ENCODE measurements at regions not wholly inside any gene's neighbourhood (a gene's known extent, or its start where the extent isn't known, plus 50 kb on each side); places are given as distances from the start of the nearest gene placed in this dataset.

DNA sequence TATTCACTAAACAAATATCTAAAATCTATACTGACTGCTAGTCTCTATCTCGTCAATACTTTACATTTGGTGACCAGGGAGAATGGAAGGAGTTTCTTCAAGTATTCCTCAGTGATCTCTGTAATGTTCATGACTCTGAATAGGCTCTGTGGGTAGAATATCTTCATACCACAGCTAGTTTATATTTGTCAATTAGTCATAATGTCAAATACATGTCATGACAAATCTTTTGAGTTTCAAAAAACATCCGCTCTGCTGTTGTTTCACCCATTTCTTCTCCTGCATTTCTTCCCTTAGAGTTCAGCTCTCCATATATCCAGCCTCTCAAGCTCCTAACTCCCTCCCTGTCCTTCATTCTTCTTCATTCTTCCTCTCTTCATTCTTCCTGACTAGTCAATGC is 206.5 kb upstream of the FANCL start:
- no peaks in the 10 kb centered on the region for H3K36me3 ChIP-seq (ENCODE audit: insufficient read depth, low read length)
- POLR2A ChIA-PET (ENCODE audit: partially characterized antibody), result no interaction called here
- no peaks in the 10 kb centered on the region for H3K4me1 ChIP-seq (ENCODE audit: insufficient read depth, low read length)
- CTCF ChIA-PET (ENCODE audit: partially characterized antibody), result interaction anchor here (1.2 to 1.4 kb wide), 2 partner anchors 542 to 692 kb away, joined by 3 to 4 read pairs; no protein-coding TSS in a partner anchor
- no peak overlapping the region for H3K27ac Mint-ChIP-seq
- H3K9me3 Mint-ChIP-seq, result no peaks in the 10 kb centered on the region
- H3K27ac ChIP-seq (ENCODE audit: low read depth, low read length), result no peak overlapping the region
- peaks cover 2 to 7% of the 10 kb centered on the region in 2 donors for H3K27me3 Mint-ChIP-seq
- no peak overlapping the region for H3K4me3 ChIP-seq (ENCODE audit: low read length in 2 of 2)
- no peaks in the 10 kb centered on the region for H3K9me3 ChIP-seq (ENCODE audit: control insufficient read depth in 1 of 2, low read length in 2 of 2)
- intact Hi-C loops (cut with micrococcal nuclease), result loop anchor here (5.0 to 10.0 kb wide), 2 partner anchors 540 to 693 kb away; no protein-coding TSS in a partner anchor
- no peak overlapping the region for H3K4me3 Mint-ChIP-seq
- H3K36me3 Mint-ChIP-seq, result no peaks in the 10 kb centered on the region
- no peak for DNase-seq
- no peaks in the 10 kb centered on the region for H3K27me3 ChIP-seq (ENCODE audit: insufficient read depth, low read length)
- H3K4me1 Mint-ChIP-seq, result no peaks in the 10 kb centered on the region

DNA sequence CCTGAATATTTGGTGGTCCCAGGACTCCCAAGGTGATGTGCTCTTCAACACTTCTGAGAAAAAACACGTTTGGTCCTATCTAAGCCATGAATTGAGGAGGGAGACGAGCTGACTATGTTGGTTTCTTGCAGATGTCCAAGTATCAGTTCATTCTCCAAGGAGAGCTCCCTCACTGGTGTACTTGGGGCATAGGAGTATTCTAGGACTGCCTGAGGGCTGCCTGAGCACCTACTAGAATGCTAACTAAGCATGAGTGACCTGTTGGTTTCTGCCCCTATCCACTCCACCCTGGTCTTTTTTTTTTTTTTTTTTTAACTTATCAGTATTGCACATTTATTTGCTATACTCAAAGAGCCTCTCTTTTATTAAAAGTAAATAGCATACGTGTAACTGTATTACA is 200.5 kb upstream of the FANCL start:
- H3K9me3 Mint-ChIP-seq, result peaks cover 0 to 3% (median 0%) of the 10 kb centered on the region in 8 donors
- Histone ChIP-seq H3K4me1 (ENCODE audit: insufficient read depth, low read length) (no peaks in the 10 kb centered on the region), H3K27ac (ENCODE audit: low read depth, low read length) (no peak overlapping the region), H3K36me3 (ENCODE audit: insufficient read depth, low read length) (no peaks in the 10 kb centered on the region), H3K4me3 (ENCODE audit: low read length in 2 of 2) (no peak overlapping the region), H3K9me3 (ENCODE audit: control insufficient read depth in 1 of 2, low read length in 2 of 2) (no peaks in the 10 kb centered on the region), H3K27me3 (ENCODE audit: insufficient read depth, low read length) (no peaks in the 10 kb centered on the region)
- H3K4me1 Mint-ChIP-seq, result no peaks in the 10 kb centered on the region
- intact Hi-C loops (cut with micrococcal nuclease), result loop anchor here (10.0 kb wide), 1 partner anchor 687 kb away; no protein-coding TSS in a partner anchor
- ChIA-PET CTCF (ENCODE audit: partially characterized antibody) (no interaction called here), POLR2A (ENCODE audit: partially characterized antibody) (no interaction called here)
- DNase-seq, result no peak
- peaks cover 1 to 2% of the 10 kb centered on the region in 2 donors for H3K27me3 Mint-ChIP-seq
- H3K36me3 Mint-ChIP-seq, result no peaks in the 10 kb centered on the region
- no peak overlapping the region for H3K4me3 Mint-ChIP-seq
- no peak overlapping the region for H3K27ac Mint-ChIP-seq

DNA sequence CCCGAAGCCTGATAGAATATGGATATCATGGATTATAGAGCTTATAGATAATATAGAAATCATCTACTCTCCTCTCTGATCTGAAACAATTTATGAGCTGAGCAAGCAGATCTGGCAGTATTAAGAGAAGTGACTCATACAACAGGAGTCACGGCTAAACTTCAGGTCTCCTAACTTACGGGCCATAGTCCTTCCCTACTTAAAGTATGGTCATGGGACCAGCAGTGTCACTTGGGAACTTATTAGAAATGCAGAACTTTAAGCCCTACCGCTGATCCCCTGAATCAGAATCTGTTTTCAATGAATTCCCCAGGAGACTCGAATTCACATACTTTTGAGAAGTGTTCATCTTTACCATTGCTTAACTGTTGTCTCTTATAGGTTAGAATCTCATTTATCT is 195.7 kb upstream of the FANCL start:
- no peaks in the 10 kb centered on the region for H3K9me3 ChIP-seq (ENCODE audit: control insufficient read depth in 1 of 2, low read length in 2 of 2)
- H3K4me3 Mint-ChIP-seq, result no peak overlapping the region
- H3K36me3 Mint-ChIP-seq, result no peaks in the 10 kb centered on the region
- H3K4me1 Mint-ChIP-seq, result no peaks in the 10 kb centered on the region
- CTCF ChIA-PET (ENCODE audit: partially characterized antibody), result no interaction called here
- H3K27me3 ChIP-seq (ENCODE audit: insufficient read depth, low read length), result no peaks in the 10 kb centered on the region
- no peak overlapping the region for H3K27ac Mint-ChIP-seq
- no peak for DNase-seq
- POLR2A ChIA-PET (ENCODE audit: partially characterized antibody), result no interaction called here
- intact Hi-C loops (cut with micrococcal nuclease), result no loop called here
- H3K27ac ChIP-seq (ENCODE audit: low read depth, low read length), result no peak overlapping the region
- H3K4me3 ChIP-seq (ENCODE audit: low read length in 2 of 2), result no peak overlapping the region
- no peaks in the 10 kb centered on the region for H3K4me1 ChIP-seq (ENCODE audit: insufficient read depth, low read length)
- H3K9me3 Mint-ChIP-seq, result peaks cover 0 to 3% (median 0%) of the 10 kb centered on the region in 8 donors
- H3K36me3 ChIP-seq (ENCODE audit: insufficient read depth, low read length), result no peaks in the 10 kb centered on the region
- peaks cover 1 to 2% of the 10 kb centered on the region in 2 donors for H3K27me3 Mint-ChIP-seq

DNA sequence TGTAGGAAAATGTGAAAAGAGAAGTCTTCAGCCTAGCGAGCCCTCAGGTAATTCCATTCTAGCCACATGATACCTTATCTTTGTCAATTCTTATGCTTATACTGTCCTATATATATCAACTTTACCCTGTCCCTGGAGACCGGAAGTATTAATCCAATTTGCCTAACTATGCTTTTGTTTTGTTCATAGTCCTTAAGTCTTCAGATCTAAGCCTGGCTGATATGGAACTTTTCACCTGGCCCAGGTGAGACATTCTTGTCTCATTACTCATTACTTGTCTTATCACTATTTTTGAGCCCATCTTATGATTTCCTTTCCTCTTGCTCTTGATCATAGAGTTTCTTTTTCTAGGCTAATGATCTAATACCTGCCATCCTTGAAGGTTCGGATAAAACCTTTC is 194.1 kb upstream of the FANCL start:
- Mint-ChIP-seq H3K9me3 (peaks cover 0 to 3% (median 0%) of the 10 kb centered on the region in 8 donors), H3K27me3 (peaks cover 2 to 3% of the 10 kb centered on the region in 2 donors), H3K4me3 (no peak overlapping the region), H3K4me1 (no peaks in the 10 kb centered on the region), H3K27ac (no peak overlapping the region), H3K36me3 (no peaks in the 10 kb centered on the region)
- Histone ChIP-seq H3K9me3 (ENCODE audit: control insufficient read depth in 1 of 2, low read length in 2 of 2) (no peaks in the 10 kb centered on the region), H3K4me1 (ENCODE audit: insufficient read depth, low read length) (no peaks in the 10 kb centered on the region), H3K4me3 (ENCODE audit: low read length in 2 of 2) (no peak overlapping the region), H3K27ac (ENCODE audit: low read depth, low read length) (no peak overlapping the region), H3K36me3 (ENCODE audit: insufficient read depth, low read length) (no peaks in the 10 kb centered on the region), H3K27me3 (ENCODE audit: insufficient read depth, low read length) (no peaks in the 10 kb centered on the region)
- intact Hi-C loops (cut with micrococcal nuclease), result no loop called here
- ChIA-PET POLR2A (ENCODE audit: partially characterized antibody) (no interaction called here), CTCF (ENCODE audit: partially characterized antibody) (no interaction called here)
- DNase-seq, result no peak

DNA sequence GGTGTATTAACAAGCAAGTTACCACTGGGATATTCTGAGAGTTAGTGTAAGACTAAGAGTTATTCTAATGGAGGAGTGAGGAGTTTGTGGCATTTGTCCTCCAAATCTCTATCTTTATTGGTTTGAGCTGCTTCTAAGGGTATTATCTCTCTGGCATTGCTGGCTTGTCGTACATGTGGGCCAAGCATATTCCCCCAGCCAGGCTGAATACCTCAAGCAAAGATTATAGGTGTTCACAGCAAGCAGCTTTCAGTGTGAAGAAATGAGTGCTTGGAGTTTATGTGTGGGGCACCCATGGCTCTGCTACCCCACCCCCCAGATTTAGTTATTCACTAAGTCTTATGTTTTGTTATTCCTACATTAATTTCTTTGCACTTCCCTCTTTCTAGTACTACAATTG is 193.6 kb upstream of the FANCL start:
- no peak overlapping the region for H3K27ac Mint-ChIP-seq
- intact Hi-C loops (cut with micrococcal nuclease), result no loop called here

DNA sequence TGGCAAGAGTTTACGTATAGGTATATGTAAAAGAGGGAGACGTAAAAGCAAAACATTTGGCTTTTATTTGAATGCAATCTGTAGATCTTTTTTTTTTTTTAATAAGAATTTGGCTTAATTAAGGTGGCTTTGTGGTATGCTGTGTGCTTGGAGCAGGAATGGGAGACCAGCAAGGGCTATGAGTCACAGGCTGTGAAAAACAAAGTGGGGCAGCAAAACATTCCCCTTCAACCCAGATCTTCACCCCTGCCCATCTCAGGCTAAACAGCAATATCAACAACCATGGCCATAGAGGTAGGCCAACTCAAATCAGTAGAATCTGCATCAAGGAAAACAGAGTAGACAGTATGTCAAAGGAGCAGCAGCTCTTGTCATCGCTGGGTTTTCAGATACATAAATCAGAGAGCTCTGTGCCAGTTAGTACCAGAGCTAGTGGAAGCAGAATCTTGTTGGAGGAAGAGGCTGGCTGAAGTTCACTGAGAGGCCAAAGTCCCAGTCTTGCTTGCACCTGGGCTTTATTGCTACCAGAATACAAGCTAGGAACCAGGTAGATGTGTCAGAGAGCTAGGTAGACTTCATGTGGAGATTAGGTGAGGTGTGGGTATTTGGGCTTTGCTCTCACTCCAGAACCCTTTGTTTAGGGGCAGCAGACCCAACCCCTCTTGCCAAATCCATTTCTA is 191.5 kb upstream of the FANCL start:
- H3K4me1 Mint-ChIP-seq, result peaks cover 3 to 8% (median 3%) of the 10 kb centered on the region in 4 donors
- H3K9me3 Mint-ChIP-seq, result peaks cover 0 to 3% (median 0%) of the 10 kb centered on the region in 8 donors
- intact Hi-C loops (cut with micrococcal nuclease), result no loop called here
- no peaks in the 10 kb centered on the region for H3K36me3 Mint-ChIP-seq
- no peaks in the 10 kb centered on the region for H3K27me3 ChIP-seq (ENCODE audit: insufficient read depth, low read length)
- peaks cover 15 to 17% of the 10 kb centered on the region in 2 donors for H3K27me3 Mint-ChIP-seq
- H3K9me3 ChIP-seq (ENCODE audit: control insufficient read depth in 1 of 2, low read length in 2 of 2), result no peaks in the 10 kb centered on the region
- no peak overlapping the region for H3K27ac Mint-ChIP-seq
- no peaks in the 10 kb centered on the region for H3K36me3 ChIP-seq (ENCODE audit: insufficient read depth, low read length)
- H3K4me3 Mint-ChIP-seq, result no peak overlapping the region
- ChIA-PET CTCF (ENCODE audit: partially characterized antibody) (interaction anchor here (0.6 kb wide), 1 partner anchor 673 kb away, joined by 4 read pairs; no protein-coding TSS in a partner anchor), POLR2A (ENCODE audit: partially characterized antibody) (no interaction called here)
- DNase-seq, result no peak
- no peak overlapping the region for H3K27ac ChIP-seq (ENCODE audit: low read depth, low read length)
- no peak overlapping the region for H3K4me3 ChIP-seq (ENCODE audit: low read length in 2 of 2)
- peaks cover 4% of the 10 kb centered on the region for H3K4me1 ChIP-seq (ENCODE audit: insufficient read depth, low read length)

More for the DNA sequence above, 193.6 kb upstream of the FANCL start:
- ChIA-PET POLR2A (ENCODE audit: partially characterized antibody) (no interaction called here), CTCF (ENCODE audit: partially characterized antibody) (no interaction called here)
- H3K4me1 Mint-ChIP-seq, result no peaks in the 10 kb centered on the region
- H3K4me1 ChIP-seq (ENCODE audit: insufficient read depth, low read length), result no peaks in the 10 kb centered on the region
- no peak for DNase-seq
- no peaks in the 10 kb centered on the region for H3K9me3 ChIP-seq (ENCODE audit: control insufficient read depth in 1 of 2, low read length in 2 of 2)
- H3K36me3 Mint-ChIP-seq, result no peaks in the 10 kb centered on the region
- H3K4me3 ChIP-seq (ENCODE audit: low read length in 2 of 2), result no peak overlapping the region
- H3K9me3 Mint-ChIP-seq, result peaks cover 0 to 3% (median 0%) of the 10 kb centered on the region in 8 donors
- peaks cover 5 to 7% of the 10 kb centered on the region in 2 donors for H3K27me3 Mint-ChIP-seq
- H3K27ac ChIP-seq (ENCODE audit: low read depth, low read length), result no peak overlapping the region
- no peak overlapping the region for H3K4me3 Mint-ChIP-seq
- H3K36me3 ChIP-seq (ENCODE audit: insufficient read depth, low read length), result no peaks in the 10 kb centered on the region
- H3K27me3 ChIP-seq (ENCODE audit: insufficient read depth, low read length), result no peaks in the 10 kb centered on the region

DNA sequence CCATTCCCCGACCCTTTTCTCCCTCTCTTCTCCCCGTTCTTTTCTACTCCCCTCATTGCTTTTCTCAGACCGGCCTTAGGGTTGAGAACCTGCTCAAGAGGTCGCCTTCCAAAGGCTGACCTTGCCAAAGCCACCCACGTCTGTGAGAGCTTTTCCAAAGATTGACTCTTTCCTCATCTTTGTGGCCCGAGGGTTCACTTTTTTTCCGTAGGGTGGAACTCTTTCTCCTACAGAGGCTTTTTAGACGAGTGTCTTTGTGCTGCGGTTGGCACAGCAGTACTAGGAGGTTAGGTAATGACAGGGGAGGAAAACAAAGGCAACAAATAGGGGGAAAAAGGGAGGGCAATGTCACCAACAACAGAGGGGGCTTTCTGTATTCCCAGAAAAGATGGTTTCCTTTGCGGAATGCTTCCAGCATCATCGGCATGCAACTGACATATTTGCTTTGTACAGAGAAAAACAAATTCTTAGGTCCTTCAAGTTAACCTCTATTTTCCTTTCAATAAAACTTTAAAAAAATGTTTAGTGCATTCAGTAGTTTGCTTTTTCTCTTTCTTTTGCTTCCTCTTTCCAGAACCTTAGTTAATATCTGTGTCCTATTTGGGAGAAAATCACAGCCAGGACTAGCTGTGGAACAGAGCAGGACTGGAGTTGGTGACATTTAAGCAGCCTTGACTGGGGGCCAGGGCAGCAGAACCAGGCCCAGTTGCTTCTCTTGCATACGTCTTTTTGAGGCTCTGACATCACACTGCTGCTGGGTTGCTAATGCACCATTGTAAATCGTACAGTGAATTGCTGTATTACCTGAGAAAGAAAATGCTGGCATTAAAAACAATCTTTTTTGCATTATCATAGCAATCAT is 188.1 kb upstream of the FANCL start:
- intact Hi-C loops (cut with micrococcal nuclease), result no loop called here
- CTCF ChIA-PET (ENCODE audit: partially characterized antibody), result no interaction called here
- no peaks in the 10 kb centered on the region for H3K27me3 ChIP-seq (ENCODE audit: insufficient read depth, low read length)
- peaks cover 19 to 30% of the 10 kb centered on the region in 2 donors for H3K27me3 Mint-ChIP-seq
- peak overlapping the region in 5 of 8 donors; percentile 7 to 72 (median 42) for H3K4me3 Mint-ChIP-seq
- peaks cover 3 to 13% (median 3%) of the 10 kb centered on the region in 4 donors for H3K4me1 Mint-ChIP-seq
- H3K36me3 Mint-ChIP-seq, result no peaks in the 10 kb centered on the region
- no peak overlapping the region for H3K27ac ChIP-seq (ENCODE audit: low read depth, low read length)
- H3K4me3 ChIP-seq (ENCODE audit: low read length in 2 of 2), result no peak overlapping the region
- no peaks in the 10 kb centered on the region for H3K36me3 ChIP-seq (ENCODE audit: insufficient read depth, low read length)
- H3K9me3 Mint-ChIP-seq, result peaks cover 0 to 3% (median 0%) of the 10 kb centered on the region in 8 donors
- no peaks in the 10 kb centered on the region for H3K9me3 ChIP-seq (ENCODE audit: control insufficient read depth in 1 of 2, low read length in 2 of 2)
- no peak overlapping the region for H3K27ac Mint-ChIP-seq
- POLR2A ChIA-PET (ENCODE audit: partially characterized antibody), result no interaction called here
- peaks cover 7% of the 10 kb centered on the region for H3K4me1 ChIP-seq (ENCODE audit: insufficient read depth, low read length)
- no peak for DNase-seq
